ENCODE measurements at regions not wholly inside any gene's neighbourhood (a gene's known extent, or its start where the extent isn't known, plus 50 kb on each side); places are given as distances from the start of the nearest gene placed in this dataset.

DNA sequence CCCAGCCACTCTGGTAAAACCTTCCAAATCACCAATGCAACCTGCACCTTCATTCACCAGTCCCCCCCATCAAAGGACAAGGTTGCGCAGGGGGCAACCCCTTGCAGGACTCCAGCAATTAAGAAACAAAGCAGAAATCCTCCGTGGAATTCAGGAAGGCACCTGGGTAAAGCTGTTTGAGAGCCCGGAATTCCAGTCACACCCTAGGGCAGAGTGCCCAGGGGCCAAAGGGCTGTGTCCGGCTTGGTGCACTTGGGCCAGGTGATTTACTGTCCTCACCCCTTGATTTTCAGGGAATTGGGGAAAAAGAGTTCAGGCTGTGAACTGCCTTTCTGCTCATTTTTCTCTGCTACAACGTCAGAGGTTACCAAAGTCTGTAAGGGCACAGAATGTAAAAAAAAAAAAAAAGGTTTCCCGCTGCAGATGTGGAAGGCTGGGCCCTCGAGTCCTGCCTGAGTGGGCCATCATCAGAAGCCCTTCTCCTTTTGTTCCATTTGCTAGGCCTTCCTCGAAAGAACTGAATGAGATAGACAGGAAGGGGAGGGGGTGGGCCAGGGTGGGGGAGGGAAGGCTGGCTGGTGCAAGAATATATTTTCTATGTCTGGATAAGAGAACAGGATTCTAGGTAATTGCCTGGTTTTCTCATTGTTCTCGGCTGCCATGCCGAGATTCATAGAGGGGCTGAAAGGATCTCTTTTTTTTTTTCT lies 266.5 kb upstream of the PSMD7 start:
- DNase-seq: no peak

DNA sequence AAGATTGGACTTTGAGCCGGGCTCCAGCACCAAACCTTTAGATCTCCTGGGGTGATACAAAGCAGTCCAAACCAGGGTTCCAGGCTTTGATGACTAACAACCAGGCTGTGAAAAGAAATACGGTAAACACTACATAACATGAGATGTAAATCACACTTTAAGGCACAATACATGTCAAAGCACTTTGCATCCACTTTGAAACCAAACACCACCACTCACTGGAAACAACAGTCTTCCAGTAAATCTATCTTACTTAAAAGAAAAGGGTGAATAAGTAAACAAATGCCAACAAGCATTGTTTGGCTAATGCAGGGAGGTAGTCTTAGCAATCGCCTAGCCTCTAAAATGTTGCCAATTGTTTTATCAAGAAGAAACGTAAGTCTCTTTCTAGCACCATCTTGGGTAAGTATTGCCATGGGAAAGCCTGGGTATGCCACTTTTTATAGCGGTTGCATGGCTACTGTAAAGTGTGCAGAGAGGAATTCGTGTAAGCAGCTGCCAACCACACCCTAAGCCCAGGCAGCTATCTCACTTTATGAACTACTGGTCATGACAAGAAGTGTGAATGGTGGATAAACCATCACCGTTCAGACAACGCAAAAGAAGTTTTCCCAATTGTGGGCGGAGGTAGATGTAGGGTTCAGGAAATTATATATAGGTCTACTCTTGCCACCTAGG lies 267.4 kb upstream of the PSMD7 start:
- DNase-seq: no peak

DNA sequence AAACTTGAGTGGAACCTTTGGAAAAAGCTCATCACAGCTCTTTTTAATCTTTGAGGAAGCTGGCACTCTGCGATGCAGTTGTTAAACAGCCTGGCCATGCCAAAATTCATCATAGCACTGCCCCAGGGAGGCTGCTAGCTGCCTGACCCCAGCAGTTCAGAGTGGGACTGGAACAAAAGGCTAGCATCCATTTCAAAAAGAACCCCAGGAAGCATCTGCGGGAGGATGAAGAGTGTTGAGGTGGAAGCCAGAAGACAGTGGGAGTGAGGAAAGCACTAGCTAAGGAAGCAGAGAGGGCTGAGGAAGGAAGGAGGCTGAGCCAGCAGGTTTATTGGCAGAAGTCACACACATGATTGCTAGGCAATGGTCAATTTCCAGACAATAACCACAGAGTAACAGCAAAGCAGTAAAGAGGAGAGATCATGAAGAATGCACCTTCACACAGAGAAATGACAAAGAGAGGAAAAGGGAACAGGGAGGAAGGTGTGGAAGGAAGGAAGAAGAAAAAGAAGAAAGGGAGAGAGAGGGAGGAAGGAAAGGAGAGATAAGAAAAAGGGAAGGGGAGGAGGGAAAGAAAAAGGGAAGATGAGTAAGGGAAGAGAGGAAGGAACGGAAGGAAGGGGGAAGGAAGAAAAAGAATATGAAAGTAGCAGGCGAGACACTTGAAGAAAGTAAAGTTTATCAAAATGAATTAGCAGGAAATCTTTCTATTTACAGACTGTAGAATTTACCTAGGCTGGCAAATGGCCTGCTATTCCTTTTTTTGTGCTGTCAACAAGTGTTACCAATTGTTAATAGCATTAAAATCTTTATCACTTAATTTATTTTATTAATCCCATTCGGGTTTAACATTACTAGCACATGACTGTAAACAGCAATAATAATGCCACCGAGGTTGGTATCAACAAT lies 270.0 kb upstream of the PSMD7 start:
- DNase-seq: no peak

DNA sequence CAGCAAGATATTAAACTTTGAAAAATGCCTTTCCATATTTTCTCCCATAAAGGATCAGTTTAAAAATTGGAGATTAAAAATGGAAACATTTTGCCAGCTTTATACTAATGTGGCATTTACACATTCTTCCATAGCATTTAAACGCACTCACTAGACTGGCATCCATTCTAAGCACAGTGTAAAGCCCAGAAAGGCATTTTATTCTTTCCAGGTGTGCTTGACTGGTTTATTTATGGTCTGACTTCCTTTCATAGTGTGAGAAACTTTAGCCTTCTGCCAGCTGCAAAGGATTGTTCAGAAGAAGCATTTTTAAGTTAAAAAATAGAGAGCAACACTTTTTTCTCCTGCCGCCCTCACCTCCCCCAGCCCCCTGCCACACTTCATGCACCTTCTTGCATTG lies 271.7 kb upstream of the PSMD7 start:
- no peak for DNase-seq

DNA sequence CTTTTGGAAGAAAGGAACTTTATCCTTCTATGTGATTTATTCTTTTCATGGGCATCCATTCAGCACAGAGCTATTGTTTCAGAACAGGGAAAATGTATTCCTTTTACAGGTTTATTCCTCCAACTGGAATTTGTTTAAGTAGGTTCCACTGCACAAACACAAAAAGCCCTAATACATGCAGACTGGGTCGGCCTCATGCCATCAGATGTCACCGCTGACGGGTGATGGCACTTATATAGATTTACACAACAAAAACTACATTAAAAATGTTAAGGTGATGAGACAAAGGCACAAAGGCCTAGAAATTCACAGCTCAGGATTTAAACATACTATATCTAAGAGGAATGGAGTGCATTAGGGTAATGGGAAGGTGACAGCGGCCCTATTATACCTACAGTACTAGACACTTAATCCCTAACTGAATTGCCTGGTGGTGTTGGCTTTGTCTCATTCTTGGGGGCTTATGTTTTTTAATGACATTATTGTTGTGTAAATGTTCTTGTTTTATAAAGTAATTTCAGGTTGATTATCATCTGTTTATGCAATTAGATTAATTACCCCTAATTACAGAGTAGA lies 276.4 kb upstream of the PSMD7 start:
- DNase-seq: no peak

DNA sequence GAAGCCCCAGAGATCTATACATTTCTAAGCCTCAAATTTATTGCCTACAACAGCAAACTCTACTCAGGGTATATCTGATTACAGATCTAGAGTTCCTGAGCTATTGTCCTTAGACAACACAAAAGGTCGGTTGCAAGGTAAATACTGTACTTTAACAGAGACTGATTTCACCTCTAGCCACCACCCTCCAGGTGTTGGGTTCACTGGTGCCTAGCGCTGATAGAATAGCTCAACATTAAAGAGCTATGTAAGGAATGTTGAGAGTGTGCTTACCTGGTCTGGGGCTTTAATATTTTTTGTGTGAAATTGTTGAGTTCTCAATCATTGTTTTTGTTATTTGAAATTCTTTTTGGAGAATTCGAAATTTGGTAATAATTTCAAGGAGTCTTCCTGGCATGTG lies 277.0 kb upstream of the PSMD7 start:
- no peak for DNase-seq

DNA sequence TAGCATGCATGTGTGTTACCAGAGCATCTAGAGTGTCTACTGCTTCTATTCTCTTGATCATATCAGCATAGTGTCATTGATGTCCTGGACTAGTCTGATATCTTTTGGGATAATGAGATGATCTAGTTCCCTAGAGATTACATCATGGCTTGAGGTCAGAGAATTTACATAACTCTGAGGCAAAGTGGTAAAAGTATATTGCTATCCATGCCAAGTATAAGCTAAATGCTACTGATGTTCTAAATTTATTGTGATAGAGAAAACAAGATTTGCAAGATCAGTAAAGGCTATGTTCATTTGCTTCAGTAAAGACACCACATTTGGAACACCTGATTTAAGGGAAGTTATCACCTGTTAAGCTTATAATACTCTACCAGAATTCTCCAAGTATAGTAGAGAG lies 280.7 kb upstream of the PSMD7 start:
- no peak for DNase-seq

DNA sequence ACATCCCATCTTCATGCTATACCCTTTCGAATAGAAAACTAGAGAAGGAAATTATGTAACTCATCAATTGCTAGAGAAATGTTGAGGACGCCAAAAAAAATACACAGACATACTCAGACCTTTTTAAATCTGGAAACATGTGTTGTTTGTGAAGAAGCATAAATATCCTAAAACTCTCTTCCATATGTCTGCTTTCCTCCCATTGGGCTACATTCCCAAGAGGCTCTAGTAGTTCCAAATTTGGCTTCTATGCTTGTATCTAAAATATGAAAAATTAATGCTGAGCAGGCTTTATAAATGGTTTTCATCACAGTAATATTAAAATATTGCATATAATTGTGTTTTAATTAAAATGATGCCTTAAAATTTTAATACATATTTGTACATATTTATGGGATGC lies 297.9 kb upstream of the PSMD7 start:
- no peak for DNase-seq

DNA sequence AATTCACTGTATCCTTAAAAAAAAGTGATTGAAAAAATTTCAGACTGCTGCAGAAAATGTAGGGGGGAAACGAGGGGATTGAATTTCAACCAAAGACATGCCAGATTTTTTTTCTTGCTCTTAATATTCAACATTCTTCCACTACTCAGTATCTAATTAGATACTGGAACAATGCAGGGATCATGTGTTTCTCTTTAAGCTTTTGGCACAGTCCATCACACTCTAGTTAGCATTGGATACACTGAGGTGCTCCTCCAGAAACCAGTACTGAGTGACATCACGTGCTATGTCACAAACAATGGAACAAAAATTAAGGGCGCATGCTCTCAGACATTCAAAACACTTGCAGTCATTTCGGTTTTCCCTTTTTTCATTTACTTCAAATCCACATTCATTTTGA lies 298.6 kb upstream of the PSMD7 start:
- DNase-seq: no peak

DNA sequence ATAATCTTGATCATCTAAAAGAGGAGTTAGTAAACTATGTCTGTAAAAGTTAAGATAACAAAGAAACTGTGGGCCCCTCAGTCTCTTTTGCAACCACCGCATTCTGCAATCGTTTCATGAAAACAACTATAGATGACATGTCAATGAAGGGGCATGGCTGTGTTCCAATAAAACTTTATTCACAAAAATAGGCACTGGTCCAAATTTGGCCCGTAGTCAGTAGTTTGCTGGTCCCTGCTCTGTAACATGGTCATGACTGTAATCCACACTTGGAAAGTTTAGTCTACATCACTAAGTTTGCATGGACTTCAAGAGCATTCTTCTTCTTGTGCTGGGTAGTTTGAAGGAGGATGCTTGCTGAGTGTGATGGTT lies 299.3 kb upstream of the PSMD7 start:
- no peak for DNase-seq

DNA sequence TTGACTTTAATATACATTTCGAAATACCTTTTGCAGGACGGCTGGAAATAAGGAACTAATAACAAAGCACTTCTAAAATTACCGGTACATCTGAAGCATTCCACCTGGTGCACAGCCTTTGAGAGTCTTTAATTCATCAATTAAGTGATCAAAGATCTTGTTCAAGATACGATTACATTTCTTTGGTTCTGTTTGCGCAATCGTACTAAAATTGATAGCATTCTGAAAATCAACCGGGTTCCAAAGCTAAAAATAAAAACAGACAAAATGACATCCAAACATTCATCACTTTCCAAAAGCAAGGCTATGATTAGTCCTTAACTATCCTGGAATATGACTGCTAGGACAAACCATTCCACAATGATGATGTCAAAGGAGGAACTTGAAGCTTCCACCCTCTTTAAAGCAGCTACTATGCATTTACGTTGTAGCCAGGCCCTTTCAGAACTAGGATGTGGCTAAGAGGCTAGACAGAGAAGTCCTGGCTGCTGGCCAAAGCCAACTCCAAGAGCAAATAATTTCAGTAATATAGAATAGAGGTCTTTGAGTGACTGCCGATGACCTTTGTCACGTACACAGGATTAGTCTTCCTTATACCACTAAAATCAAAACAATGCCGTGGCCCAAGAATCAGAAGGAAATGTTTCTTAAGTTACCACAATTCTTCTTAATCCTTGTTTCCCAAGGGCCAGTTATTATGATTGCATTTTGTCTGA lies 299.8 kb upstream of the PSMD7 start:
- DNase-seq: no peak

DNA sequence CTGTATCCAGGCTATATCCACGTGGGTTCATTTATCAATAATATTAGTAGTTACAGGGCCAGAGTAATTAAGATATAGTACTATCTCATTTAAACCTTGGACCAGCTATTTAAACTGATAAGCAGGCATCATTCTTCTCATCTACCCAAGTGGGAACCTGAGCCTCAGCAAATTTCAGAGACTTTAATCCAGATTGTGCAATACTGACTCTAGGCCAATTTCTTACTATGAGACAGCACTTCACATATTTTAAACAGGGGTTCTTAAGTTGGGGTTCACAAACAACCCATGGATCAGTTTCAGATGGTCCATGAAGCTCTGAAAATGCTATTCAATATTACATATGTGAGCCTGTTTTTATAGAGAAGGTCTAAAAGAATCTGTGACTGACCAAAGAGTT lies 302.7 kb upstream of the PSMD7 start:
- no peak for DNase-seq

DNA sequence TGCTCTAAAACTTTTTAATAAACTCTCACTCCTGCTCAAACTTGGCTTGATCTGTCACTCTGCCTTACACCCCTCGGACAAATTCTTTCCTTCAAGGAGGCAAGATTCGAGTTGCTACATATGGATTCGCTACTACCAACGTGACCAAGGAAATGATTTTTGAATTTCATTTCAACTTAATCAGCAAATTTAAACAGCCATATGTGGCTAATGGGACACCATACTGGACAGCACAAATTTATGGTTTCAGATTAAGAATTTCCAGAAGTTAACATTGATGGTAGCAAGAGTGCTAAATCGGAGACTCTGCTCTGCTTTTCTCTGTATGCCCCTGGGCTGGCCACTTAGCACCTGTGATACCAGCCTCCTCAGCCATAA lies 318.2 kb upstream of the PSMD7 start:
- DNase-seq: no peak

DNA sequence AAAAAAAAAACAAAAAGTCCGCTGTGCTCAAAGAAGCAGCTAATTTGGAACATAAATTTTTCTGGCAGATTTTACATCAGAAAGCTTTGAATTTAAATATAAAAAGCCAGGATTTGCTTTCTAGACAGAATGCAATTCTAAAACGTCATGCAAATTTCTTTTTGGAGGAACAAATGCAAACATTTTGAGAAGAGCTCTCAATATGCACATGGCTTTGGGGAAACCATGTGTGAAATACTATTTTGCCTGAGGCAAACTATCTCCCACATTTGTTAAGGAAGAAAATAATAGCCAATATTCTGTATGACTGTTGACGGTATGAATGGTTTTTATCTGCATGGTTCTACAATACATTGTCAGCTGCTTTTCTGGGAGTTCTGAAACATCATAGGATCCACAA lies 320.0 kb upstream of the PSMD7 start:
- DNase-seq: no peak

DNA sequence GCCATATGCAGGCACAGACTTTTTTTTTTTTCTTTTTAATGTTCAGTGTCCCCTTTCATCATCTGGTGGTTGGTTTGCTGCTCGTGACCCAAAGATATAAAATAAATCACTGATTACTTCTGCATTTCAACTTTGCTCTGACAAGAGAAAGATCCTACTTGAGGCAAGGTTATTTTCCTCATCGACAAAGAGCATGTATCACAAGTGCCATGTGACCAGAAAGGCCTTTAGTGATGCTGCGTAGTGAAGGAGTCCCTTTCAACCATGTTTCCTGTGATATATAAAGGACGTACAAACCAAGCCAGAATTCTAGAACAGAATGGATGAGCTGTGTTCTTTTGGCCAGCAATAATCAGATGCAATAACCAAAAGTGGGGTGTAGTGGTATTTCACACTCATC lies 323.4 kb upstream of the PSMD7 start:
- DNase-seq: no peak

DNA sequence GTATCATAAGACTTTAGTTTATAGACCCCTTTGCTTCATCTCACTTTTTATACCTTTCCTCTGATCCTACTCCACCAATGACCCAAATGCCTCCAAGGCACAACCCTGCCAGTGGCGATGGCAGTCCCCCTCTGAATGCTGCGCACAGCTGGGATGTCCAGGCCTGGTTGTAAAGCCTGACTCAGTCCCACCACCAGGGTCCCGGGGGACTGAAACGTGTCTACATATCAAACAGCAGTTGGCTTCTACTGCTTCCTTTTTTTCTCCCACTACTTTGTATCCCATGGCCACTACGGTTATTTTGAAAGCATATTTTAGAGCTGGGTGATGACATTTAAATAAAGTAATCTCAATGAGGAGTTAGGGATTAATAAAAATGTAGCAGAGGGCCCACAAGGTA lies 329.8 kb upstream of the PSMD7 start:
- no peak for DNase-seq

DNA sequence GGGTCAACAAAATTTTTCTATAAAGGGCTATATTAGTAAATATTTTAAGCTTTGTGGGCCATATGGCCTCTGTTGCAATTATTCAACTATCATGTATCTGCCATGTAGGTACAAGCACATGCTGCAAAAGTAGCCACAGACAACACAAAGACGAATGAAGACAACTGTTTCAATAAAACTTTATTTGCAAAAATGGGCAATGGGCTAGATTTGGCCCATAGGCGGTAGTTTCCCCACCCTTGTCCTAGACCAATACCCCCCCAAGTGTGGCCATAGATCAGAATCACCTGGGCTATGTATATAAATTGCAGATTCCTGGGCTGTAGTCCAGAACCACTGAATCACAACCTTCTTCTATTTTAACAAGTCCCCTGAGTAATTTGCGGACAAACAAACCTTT lies 331.0 kb upstream of the PSMD7 start:
- DNase-seq: no peak

DNA sequence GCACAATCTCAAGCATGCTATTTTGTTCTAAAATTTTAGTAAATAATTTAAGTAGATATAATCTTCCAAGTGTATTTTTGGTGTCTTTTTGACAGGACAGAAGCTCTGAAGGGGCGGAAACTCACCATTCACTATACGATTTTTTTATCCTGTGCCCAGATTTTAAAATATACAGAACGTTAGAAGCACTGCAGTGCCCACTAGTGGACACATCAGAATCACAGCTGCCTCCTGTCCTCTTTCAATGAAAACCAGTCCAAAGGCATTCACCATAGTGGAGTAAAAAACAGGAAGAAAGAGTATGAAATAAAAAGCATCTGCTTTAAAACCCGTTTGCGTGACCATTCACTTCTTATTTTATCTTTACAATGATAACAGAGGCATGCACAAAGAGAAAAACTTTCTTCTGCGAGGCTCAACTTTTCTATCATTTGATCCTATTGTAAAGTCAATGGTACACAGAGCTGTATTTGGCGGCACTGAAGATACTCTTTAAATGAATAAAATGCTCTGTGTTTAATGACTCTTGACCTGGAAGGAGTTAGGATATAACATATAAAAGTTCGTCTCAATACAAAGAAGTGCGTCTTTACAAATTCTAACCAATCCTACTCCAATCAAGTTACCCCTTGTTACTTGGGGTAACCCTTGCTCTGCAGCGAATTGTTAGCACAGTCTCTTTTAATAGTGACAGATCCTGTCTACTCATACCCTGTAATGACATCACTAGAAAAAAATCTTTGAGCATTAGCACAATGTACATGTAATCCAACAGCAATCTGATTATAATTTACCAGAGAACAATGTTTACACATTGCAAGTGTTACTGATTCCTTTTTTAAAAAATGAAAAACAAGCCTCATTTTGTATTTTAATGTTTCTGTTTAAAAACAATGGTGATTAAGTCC lies 339.8 kb upstream of the PSMD7 start:
- peak in 1 of 2 experiments; percentile 31 for DNase-seq

DNA sequence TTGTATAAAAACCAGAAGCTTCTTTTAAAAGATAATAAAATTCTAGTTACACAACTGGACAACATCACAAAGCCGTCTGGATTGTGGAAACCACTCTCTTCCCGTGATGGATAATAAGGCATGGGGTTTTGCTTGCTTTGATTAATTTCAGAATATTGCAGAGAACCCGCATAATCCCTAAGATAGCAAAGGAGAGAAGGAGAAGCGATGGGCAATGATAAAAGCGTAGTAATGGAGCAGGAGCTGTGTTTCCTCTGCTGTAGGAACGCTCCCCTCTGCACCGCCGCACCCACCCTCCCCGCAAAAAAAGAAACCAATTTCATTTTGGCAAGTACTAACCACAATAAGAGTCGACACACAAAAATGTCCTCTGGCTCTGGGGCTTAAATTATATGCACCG lies 340.9 kb upstream of the PSMD7 start:
- no peak for DNase-seq

DNA sequence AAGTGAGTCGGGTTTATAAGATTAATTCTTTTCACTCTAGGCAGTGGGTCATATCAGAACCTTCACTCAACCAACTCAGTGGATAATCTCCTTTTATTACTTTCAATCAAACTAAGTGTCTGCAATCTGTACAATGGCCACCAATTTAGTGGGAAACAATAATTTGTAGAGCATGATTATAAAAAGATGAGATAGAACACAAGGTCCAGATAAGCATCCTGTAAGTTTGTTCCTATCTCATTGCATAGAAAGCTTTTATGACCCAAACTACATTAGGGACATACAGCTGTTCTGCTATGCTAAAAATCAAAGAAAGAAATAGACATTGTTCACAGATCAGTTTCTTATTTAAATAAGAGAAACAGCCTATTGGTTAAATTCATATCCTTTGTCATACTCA lies 341.4 kb upstream of the PSMD7 start:
- DNase-seq: no peak

DNA sequence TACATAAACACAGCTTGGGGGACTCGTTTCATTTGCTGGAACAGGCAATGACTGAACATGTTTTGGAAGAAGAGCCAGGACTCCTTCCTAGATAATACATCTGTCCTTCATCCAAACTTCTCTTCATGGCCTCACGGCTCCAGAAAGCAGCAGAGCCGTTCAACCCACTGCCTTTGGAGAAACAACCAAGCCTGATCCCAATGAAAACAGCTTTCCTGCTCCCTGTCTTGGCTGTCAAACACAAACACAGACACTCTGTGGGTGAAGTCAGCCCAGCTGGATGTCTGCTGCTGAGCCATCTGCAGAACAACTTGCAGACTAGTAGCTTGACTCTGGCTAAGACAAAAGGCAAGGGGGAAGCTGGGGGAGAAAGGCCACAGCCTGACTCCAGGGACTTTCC lies 345.1 kb upstream of the PSMD7 start:
- no peak for DNase-seq
